A549 (cell line): ENCODE measurements at regions not wholly inside any gene's neighbourhood (a gene's known extent, or its start where the extent isn't known, plus 50 kb on each side); places are given as distances from the start of the nearest gene placed in this dataset.
"Not testable (repeated sequence)": the region's sequence is repeated elsewhere in the genome, so short reads cannot be mapped to it uniquely, and the experiment has no call there.

Source experiments
- ATAC-seq, 2 experiments: fragments of 200-7000 bp in 1 of 2; fragments of >200 bp in 1 of 2; cut with Nextera tagmentation in 1 of 2; cut with Tn5 transposase in 1 of 2; 3 replicates each; pipeline versions ENCODE4 v1.8.0 to v1.9.1; 2018 to 2020; ENCODE audit warnings: mild to moderate bottlenecking in 1 of 2, moderate library complexity in 1 of 2
- CTCF ChIA-PET: fragments of 300-600 bp; sonication (Branson Sonifier 250); formaldehyde crosslinking; extraction: SDS; loops from one replicate; lab custom pipeline; 2021; ENCODE audit warnings: antibody characterized with exemption, inconsistent platforms; lab: Yijun Ruan, JAX
- POLR2A ChIA-PET: fragments of 350-600 bp; formaldehyde crosslinking; extraction: SDS; loops from one replicate; lab custom pipeline; 2021; ENCODE audit warnings: antibody characterized with exemption, inconsistent platforms; lab: Yijun Ruan, JAX
- DNase-seq, 2 experiments: peaks; one replicate each; pipeline versions ENCODE4 v3.0.0 to v3.0.0-alpha.2; 2011 to 2016; ENCODE audit warnings: low read depth in 1 of 2, low spot score in 1 of 2
- FAIRE-seq: peaks from 2 replicates; lab custom pipeline; 2011; peaks lifted over from hg19 to GRCh38; lab: Jason Lieb, UNC
- H3K27ac ChIP-seq, 2 experiments: fragments of >200 bp; sonication (Bioruptor Twin); formaldehyde crosslinking; 3 replicates each; pipeline ENCODE4 v1.5.1; 2016 to 2017
- H3K4me1 ChIP-seq: fragments of >200 bp; sonication (Bioruptor Twin); formaldehyde crosslinking; 3 replicates; pipeline ENCODE4 v1.6.1; 2016
- H3K4me2 ChIP-seq: fragments of >200 bp; sonication (Bioruptor Twin); formaldehyde crosslinking; 3 replicates; pipeline ENCODE4 v1.6.1; 2016
- H3K4me3 ChIP-seq: fragments of >200 bp; sonication (Bioruptor Twin); formaldehyde crosslinking; 3 replicates; pipeline ENCODE4 v1.5.1; 2016
- H3K9me3 ChIP-seq: fragments of >200 bp; sonication (Bioruptor Twin); formaldehyde crosslinking; 3 replicates; pipeline ENCODE4 v1.6.1; 2016
- CBX8 ChIP-seq: fragments of 200-600 bp; sonication (generic); IDR thresholded peaks from 2 replicates; pipeline ENCODE4 v1.6.1; 2016
- CEBPB ChIP-seq, 2 experiments: fragments of >200 bp in 1 of 2; sonication (Bioruptor Twin) in 1 of 2; formaldehyde crosslinking in 1 of 2; IDR thresholded peaks; 2 replicates each; pipeline ENCODE4 v1.6.1; 2012 to 2016
- EP300 ChIP-seq, 2 experiments: fragments of >200 bp; sonication (Bioruptor Twin); formaldehyde crosslinking; IDR thresholded peaks; 2 replicates in 1 of 2; 3 replicates in 1 of 2; pipeline ENCODE4 v1.6.1; 2016 to 2017
- FOXS1 ChIP-seq: fragments of 250-450 bp; sonication (Bioruptor Pico); IDR thresholded peaks from 2 replicates; pipeline ENCODE4 v1.5.0; 2020; ENCODE audit warnings: mild to moderate bottlenecking, moderate library complexity
- HDAC2 ChIP-seq: fragments of 200-600 bp; sonication (generic); IDR thresholded peaks from 2 replicates; pipeline ENCODE4 v1.6.1; 2016
- HOXA7 ChIP-seq: fragments of 250-450 bp; sonication (Bioruptor Pico); IDR thresholded peaks from 2 replicates; pipeline ENCODE4 v1.5.0; 2020; ENCODE audit warnings: mild to moderate bottlenecking, moderate library complexity
- MAFK ChIP-seq: fragments of 450-650 bp; IDR thresholded peaks from 2 replicates; pipeline ENCODE4 v1.6.1; 2014; ENCODE audit not compliant: partially characterized antibody
- MAZ ChIP-seq: fragments of 150-350 bp; IDR thresholded peaks from 2 replicates; pipeline ENCODE4 v1.6.1; 2014; ENCODE audit warnings: antibody characterized with exemption, low read depth, low read length, borderline replicate concordance
- NFE2L2 ChIP-seq: fragments of 150-350 bp; conservative IDR thresholded peaks from 2 replicates; pipeline ENCODE4 v1.6.1; 2014; ENCODE audit warnings: low read length
- NPAS2 ChIP-seq: fragments of 250-450 bp; sonication (Bioruptor Pico); IDR thresholded peaks from 2 replicates; pipeline ENCODE4 v1.8.0; 2022; ENCODE audit warnings: mild to moderate bottlenecking, moderate library complexity, borderline replicate concordance
- NR3C1 ChIP-seq: fragments of >200 bp; sonication (Bioruptor Twin); formaldehyde crosslinking; IDR thresholded peaks from 3 replicates; pipeline ENCODE4 v1.6.1; 2017
- RAD21 ChIP-seq, 2 experiments: fragments of >200 bp in 1 of 2; sonication (Bioruptor Twin) in 1 of 2; formaldehyde crosslinking in 1 of 2; IDR thresholded peaks in 1 of 2; conservative IDR thresholded peaks in 1 of 2; 2 replicates in 1 of 2; 3 replicates in 1 of 2; pipeline ENCODE4 v1.6.1; 2012 to 2018; ENCODE audit warnings: inconsistent platforms in 1 of 2
- RARB ChIP-seq: fragments of 250-450 bp; sonication (Bioruptor Pico); IDR thresholded peaks from 2 replicates; pipeline ENCODE4 v1.8.0; 2021; ENCODE audit warnings: mild to moderate bottlenecking, moderate library complexity
- SREBF2 ChIP-seq: fragments of 450-650 bp; IDR thresholded peaks from 2 replicates; pipeline ENCODE4 v1.6.1; 2014; ENCODE audit warnings: mild to moderate bottlenecking, moderate library complexity
- TP53 ChIP-seq: fragments of 250-450 bp; sonication (Bioruptor Pico); IDR thresholded peaks from 2 replicates; pipeline ENCODE4 v1.5.0; 2021; ENCODE audit warnings: mild to moderate bottlenecking, moderate library complexity
- ZC3H11A ChIP-seq: fragments of 450-650 bp; IDR thresholded peaks from 2 replicates; pipeline ENCODE4 v1.6.1; 2014; ENCODE audit warnings: antibody characterized with exemption, mild to moderate bottlenecking
- ZFP36 ChIP-seq: fragments of 450-650 bp; IDR thresholded peaks from 2 replicates; pipeline ENCODE4 v1.6.1; 2014; ENCODE audit warnings: borderline replicate concordance; ENCODE audit not compliant: partially characterized antibody
- ZNF302 ChIP-seq: fragments of 250-450 bp; sonication (Bioruptor Pico); IDR thresholded peaks from 2 replicates; pipeline ENCODE4 v1.9.0; 2021; ENCODE audit warnings: inconsistent platforms, mild to moderate bottlenecking, moderate library complexity
- WGBS: methylation state at CpG from one replicate; pipeline ENCODE4 v1.1.6; 2017; ENCODE audit errors: missing lambda C conversion rate; 5-methylcytosine and 5-hydroxymethylcytosine counted together
- TF ChIP-seq, protein P1 (sequence below): fragments of 250-450 bp; sonication (Bioruptor Pico); IDR thresholded peaks from 2 replicates; pipeline ENCODE4 v1.5.0; 2021; ENCODE audit warnings: mild to moderate bottlenecking, moderate library complexity, borderline replicate concordance
- TF ChIP-seq, protein P2 (sequence below): fragments of 450-650 bp; IDR thresholded peaks from 2 replicates; pipeline ENCODE4 v1.6.1; 2014; ENCODE audit warnings: antibody characterized with exemption
- TF ChIP-seq, protein P3 (sequence below): fragments of 250-450 bp; sonication (Bioruptor Pico); IDR thresholded peaks from 2 replicates; pipeline ENCODE4 v1.5.0; 2020; ENCODE audit warnings: low read depth, mild to moderate bottlenecking, moderate library complexity
- TF ChIP-seq, protein P4 (sequence below): fragments of 150-350 bp; IDR thresholded peaks from 2 replicates; pipeline ENCODE4 v1.6.1; 2014; ENCODE audit warnings: low read depth, mild to moderate bottlenecking, low read length
- TF ChIP-seq, protein P5 (sequence below): IDR thresholded peaks from 2 replicates; pipeline ENCODE4 v1.6.1; 2012
- TF ChIP-seq, protein P6 (sequence below): fragments of >200 bp; sonication (Bioruptor Twin); formaldehyde crosslinking; IDR thresholded peaks from 3 replicates; pipeline ENCODE4 v1.6.1; 2016
- TF ChIP-seq, protein P7 (sequence below): fragments of >200 bp; sonication (Bioruptor Twin); formaldehyde crosslinking; IDR thresholded peaks from 3 replicates; pipeline ENCODE4 v1.5.1; 2016

DNA sequence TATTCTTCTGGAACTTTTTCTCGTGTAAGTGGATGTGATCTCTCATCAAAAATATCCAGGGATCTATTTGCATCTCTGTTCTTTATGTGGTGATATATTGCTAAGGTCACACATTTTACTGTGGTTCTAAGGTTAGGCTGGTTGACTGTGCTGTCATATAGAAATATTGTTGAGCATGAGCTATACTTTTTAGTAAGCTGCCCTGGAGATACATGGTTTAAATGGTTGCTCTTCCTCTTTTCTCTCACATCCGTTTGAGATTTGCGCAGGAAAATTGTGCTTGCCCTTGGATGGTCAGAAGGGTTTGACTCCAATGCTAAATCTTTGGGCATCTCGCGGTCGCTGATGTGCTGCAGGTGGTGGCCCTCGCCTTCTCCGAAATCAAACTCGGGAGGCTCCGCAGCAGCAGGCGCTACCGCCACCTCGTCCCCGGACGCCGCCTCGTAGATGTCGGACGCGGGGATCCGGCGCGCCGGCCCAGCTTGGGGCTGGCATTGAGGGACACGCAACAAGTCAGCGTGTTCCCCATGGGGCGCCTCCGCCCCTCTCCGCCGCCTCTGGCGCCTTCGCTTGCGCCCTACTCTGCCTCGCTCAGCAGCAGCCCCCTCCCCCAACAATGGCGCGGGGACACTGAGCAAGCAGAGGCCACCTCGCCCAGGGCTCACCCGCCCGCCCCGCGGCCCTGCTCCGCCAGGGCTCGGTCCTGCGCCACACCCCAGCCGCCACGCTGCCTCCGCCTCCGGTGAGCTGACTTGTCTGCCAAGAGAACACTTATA is 154.5 kb downstream of the MSN start:
- H3K4me3 ChIP-seq = no peak overlapping the region; the same call in 2 of the 3 replicates
- peak overlapping the region; percentile 44; the same call in 2 of the 3 replicates for H3K4me2 ChIP-seq
- CTCF ChIA-PET = no interaction called here

DNA sequence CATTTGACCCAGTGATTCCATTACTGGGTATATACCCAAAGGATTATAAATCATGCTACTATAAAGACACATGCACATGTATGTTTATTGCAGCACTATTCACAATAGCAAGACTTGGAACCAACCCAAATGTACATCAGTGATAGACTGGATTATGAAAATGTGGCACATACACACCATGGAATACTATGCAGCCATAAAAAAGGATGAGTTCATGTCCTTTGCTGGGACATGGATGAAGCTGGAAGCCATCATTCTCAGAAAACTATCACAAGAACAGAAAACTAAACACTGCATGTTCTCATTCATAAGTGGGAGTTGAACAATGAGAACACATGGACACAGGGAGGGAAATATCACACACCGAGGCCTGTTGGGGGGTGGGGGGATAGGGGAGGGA is 152.5 kb downstream of the MSN start:
- ATAC-seq, CTCF ChIA-PET: not testable (repeated sequence)

More for the DNA sequence above, 154.5 kb downstream of the MSN start:
- TF ChIP-seq CBX8 = no peak
- TF ChIP-seq HDAC2 = no peak
- TF ChIP-seq, protein P1, sequence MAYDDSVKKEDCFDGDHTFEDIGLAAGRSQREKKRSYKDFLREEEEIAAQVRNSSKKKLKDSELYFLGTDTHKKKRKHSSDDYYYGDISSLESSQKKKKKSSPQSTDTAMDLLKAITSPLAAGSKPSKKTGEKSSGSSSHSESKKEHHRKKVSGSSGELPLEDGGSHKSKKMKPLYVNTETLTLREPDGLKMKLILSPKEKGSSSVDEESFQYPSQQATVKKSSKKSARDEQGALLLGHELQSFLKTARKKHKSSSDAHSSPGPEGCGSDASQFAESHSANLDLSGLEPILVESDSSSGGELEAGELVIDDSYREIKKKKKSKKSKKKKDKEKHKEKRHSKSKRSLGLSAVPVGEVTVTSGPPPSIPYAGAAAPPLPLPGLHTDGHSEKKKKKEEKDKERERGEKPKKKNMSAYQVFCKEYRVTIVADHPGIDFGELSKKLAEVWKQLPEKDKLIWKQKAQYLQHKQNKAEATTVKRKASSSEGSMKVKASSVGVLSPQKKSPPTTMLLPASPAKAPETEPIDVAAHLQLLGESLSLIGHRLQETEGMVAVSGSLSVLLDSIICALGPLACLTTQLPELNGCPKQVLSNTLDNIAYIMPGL (CRISPR knock-in tag) = no peak
- no peak for TF ChIP-seq ZNF302 (CRISPR knock-in tag)
- no peak for TF ChIP-seq TP53 (CRISPR knock-in tag)
- TF ChIP-seq, protein P2, sequence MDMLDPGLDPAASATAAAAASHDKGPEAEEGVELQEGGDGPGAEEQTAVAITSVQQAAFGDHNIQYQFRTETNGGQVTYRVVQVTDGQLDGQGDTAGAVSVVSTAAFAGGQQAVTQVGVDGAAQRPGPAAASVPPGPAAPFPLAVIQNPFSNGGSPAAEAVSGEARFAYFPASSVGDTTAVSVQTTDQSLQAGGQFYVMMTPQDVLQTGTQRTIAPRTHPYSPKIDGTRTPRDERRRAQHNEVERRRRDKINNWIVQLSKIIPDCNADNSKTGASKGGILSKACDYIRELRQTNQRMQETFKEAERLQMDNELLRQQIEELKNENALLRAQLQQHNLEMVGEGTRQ = no peak
- no peak for TF ChIP-seq NFE2L2
- no peak for TF ChIP-seq CEBPB (IDR thresholded peaks at IDR 0.05)
- TF ChIP-seq, protein P3, sequence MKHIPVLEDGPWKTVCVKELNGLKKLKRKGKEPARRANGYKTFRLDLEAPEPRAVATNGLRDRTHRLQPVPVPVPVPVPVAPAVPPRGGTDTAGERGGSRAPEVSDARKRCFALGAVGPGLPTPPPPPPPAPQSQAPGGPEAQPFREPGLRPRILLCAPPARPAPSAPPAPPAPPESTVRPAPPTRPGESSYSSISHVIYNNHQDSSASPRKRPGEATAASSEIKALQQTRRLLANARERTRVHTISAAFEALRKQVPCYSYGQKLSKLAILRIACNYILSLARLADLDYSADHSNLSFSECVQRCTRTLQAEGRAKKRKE (CRISPR knock-in tag) = no peak
- TF ChIP-seq ZFP36 = no peak
- TF ChIP-seq, protein P4, sequence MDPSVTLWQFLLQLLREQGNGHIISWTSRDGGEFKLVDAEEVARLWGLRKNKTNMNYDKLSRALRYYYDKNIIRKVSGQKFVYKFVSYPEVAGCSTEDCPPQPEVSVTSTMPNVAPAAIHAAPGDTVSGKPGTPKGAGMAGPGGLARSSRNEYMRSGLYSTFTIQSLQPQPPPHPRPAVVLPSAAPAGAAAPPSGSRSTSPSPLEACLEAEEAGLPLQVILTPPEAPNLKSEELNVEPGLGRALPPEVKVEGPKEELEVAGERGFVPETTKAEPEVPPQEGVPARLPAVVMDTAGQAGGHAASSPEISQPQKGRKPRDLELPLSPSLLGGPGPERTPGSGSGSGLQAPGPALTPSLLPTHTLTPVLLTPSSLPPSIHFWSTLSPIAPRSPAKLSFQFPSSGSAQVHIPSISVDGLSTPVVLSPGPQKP = no peak
- no peak for TF ChIP-seq NPAS2 (CRISPR knock-in tag)
- no peak for TF ChIP-seq FOXS1 (CRISPR knock-in tag)
- no peak for TF ChIP-seq MAZ
- TF ChIP-seq NR3C1 = no peak
- no peak for TF ChIP-seq ZC3H11A
- POLR2A ChIA-PET = no interaction called here
- H3K27ac ChIP-seq = no peak overlapping the region
- no peaks in the 10 kb centered on the region for H3K9me3 ChIP-seq
- ATAC-seq = no peak
- no peak for FAIRE-seq
- WGBS = 31% methylated on average over 34 of the region's 48 CpGs
- DNase-seq = no peak
- no peaks in the 10 kb centered on the region for H3K4me1 ChIP-seq

DNA sequence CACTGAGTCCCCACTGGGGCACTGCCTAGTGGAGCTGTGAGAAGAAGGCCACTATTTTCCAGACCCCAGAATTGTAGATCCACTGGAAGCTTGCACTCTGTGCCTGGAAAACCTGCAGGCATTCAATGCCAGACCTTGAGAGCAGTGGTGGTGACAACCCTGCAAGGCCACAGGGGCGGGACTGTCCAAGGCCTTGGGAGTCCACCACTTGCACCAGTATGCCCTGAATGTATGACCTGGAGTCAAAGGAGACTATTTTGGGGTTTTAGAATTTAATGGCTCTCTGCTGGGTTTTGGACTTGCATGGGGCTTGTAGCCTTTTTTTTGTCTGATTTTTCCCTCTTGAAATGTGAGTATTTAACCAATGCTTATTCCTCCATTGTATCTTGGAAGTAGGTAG is 145.8 kb downstream of the MSN start:
- H3K9me3 ChIP-seq = no peaks in the 10 kb centered on the region
- H3K27ac ChIP-seq = no peak overlapping the region
- FAIRE-seq (no peak), ATAC-seq (no peak), DNase-seq (no peak)
- no peaks in the 10 kb centered on the region for H3K4me1 ChIP-seq
- WGBS = 0% methylated on average over 1 of the region's 1 CpG
- POLR2A ChIA-PET = no interaction called here
- H3K4me3 ChIP-seq = no peak overlapping the region
- no peak overlapping the region for H3K4me2 ChIP-seq
- CTCF ChIA-PET = no interaction called here
- TF ChIP-seq RARB (CRISPR knock-in tag) = no peak
- TF ChIP-seq, protein P5, sequence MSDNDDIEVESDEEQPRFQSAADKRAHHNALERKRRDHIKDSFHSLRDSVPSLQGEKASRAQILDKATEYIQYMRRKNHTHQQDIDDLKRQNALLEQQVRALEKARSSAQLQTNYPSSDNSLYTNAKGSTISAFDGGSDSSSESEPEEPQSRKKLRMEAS = no peak
- no peak for TF ChIP-seq MAZ
- TF ChIP-seq NR3C1 = no peak
- TF ChIP-seq, protein P6, sequence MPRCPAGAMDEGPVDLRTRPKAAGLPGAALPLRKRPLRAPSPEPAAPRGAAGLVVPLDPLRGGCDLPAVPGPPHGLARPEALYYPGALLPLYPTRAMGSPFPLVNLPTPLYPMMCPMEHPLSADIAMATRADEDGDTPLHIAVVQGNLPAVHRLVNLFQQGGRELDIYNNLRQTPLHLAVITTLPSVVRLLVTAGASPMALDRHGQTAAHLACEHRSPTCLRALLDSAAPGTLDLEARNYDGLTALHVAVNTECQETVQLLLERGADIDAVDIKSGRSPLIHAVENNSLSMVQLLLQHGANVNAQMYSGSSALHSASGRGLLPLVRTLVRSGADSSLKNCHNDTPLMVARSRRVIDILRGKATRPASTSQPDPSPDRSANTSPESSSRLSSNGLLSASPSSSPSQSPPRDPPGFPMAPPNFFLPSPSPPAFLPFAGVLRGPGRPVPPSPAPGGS = no peak
- no peak for TF ChIP-seq ZFP36
- TF ChIP-seq RAD21 (conservative IDR thresholded peaks at IDR 0.05 in 1 of 2, IDR thresholded peaks at IDR 0.05 in 1 of 2) = no peak
- no peak for TF ChIP-seq MAFK
- no peak for TF ChIP-seq EP300 (IDR thresholded peaks at IDR 0.05)
- TF ChIP-seq ZC3H11A = no peak
- TF ChIP-seq, protein P7, sequence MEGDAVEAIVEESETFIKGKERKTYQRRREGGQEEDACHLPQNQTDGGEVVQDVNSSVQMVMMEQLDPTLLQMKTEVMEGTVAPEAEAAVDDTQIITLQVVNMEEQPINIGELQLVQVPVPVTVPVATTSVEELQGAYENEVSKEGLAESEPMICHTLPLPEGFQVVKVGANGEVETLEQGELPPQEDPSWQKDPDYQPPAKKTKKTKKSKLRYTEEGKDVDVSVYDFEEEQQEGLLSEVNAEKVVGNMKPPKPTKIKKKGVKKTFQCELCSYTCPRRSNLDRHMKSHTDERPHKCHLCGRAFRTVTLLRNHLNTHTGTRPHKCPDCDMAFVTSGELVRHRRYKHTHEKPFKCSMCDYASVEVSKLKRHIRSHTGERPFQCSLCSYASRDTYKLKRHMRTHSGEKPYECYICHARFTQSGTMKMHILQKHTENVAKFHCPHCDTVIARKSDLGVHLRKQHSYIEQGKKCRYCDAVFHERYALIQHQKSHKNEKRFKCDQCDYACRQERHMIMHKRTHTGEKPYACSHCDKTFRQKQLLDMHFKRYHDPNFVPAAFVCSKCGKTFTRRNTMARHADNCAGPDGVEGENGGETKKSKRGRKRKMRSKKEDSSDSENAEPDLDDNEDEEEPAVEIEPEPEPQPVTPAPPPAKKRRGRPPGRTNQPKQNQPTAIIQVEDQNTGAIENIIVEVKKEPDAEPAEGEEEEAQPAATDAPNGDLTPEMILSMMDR = no peak
- TF ChIP-seq HOXA7 (CRISPR knock-in tag) = no peak
- TF ChIP-seq NPAS2 (CRISPR knock-in tag) = no peak
- TF ChIP-seq SREBF2 = no peak

More for the DNA sequence above, 152.5 kb downstream of the MSN start:
- H3K27ac ChIP-seq, FAIRE-seq, DNase-seq, H3K4me1 ChIP-seq, H3K4me3 ChIP-seq, H3K9me3 ChIP-seq, POLR2A ChIA-PET, H3K4me2 ChIP-seq: not testable (repeated sequence)
- WGBS = 17% methylated on average over 1 of the region's 1 CpG
